ENCODE measurements at regions not wholly inside any gene's neighbourhood (a gene's known extent, or its start where the extent isn't known, plus 50 kb on each side); places are given as distances from the start of the nearest gene placed in this dataset.

- DNase-seq (ENCODE audit: low read depth): no peak
- H3K4me3 ChIP-seq (ENCODE audit: low read depth, low read length): no peak overlapping the region
- TF ChIP-seq CTCF (conservative IDR thresholded peaks at IDR 0.05; ENCODE audit: low read depth, low read length): no peak
Observed at GRCh38 chr11:131089727-131090245, 173.5 kb upstream of the SNX19 start.

GRCh38 chr11:131092469-131092868 lies 176.2 kb upstream of the SNX19 start:
- H3K4me3 ChIP-seq (ENCODE audit: low read depth, low read length): no peak overlapping the region
- TF ChIP-seq CTCF (conservative IDR thresholded peaks at IDR 0.05; ENCODE audit: low read depth, low read length): no peak
- no peak for DNase-seq (ENCODE audit: low read depth)

- H3K4me3 ChIP-seq (ENCODE audit: low read depth, low read length): no peak overlapping the region
- DNase-seq (ENCODE audit: low read depth): no peak
- TF ChIP-seq CTCF (conservative IDR thresholded peaks at IDR 0.05; ENCODE audit: low read depth, low read length): no peak
Observed at GRCh38 chr11:131094827-131095226, 178.5 kb upstream of the SNX19 start.

GRCh38 chr11:131095511-131096185 lies 179.4 kb upstream of the SNX19 start:
- no peak for TF ChIP-seq CTCF (conservative IDR thresholded peaks at IDR 0.05; ENCODE audit: low read depth, low read length)
- H3K4me3 ChIP-seq (ENCODE audit: low read depth, low read length): no peak overlapping the region
- DNase-seq (ENCODE audit: low read depth): no peak

- TF ChIP-seq CTCF (conservative IDR thresholded peaks at IDR 0.05; ENCODE audit: low read depth, low read length): no peak
- no peak for DNase-seq (ENCODE audit: low read depth)
Observed at GRCh38 chr11:131099013-131099412, 182.7 kb upstream of the SNX19 start.

GRCh38 chr11:131099746-131100145 lies 183.5 kb upstream of the SNX19 start:
- TF ChIP-seq CTCF (conservative IDR thresholded peaks at IDR 0.05; ENCODE audit: low read depth, low read length): no peak
- no peak overlapping the region for H3K4me3 ChIP-seq (ENCODE audit: low read depth, low read length)
- no peak for DNase-seq (ENCODE audit: low read depth)

More at GRCh38 chr11:131099013-131099412, 182.7 kb upstream of the SNX19 start:
- no peak overlapping the region for H3K4me3 ChIP-seq (ENCODE audit: low read depth, low read length)

- H3K4me3 ChIP-seq (ENCODE audit: low read depth, low read length): no peak overlapping the region
- no peak for DNase-seq (ENCODE audit: low read depth)
- TF ChIP-seq CTCF (conservative IDR thresholded peaks at IDR 0.05; ENCODE audit: low read depth, low read length): no peak
Observed at GRCh38 chr11:131108760-131109159, 192.5 kb upstream of the SNX19 start.
